ENCODE measurements at regions not wholly inside any gene's neighbourhood (a gene's known extent, or its start where the extent isn't known, plus 50 kb on each side); places are given as distances from the start of the nearest gene placed in this dataset.
"Not testable (repeated sequence)": the region's sequence is repeated elsewhere in the genome, so short reads cannot be mapped to it uniquely, and the experiment has no call there.

GRCh38 chr14:71405676-71406075 lies 498.4 kb downstream of the PCNX1 start:
- no peak for DNase-seq

GRCh38 chr14:71408362-71409030 lies 501.2 kb downstream of the PCNX1 start:
- no peak for DNase-seq

GRCh38 chr14:71410578-71411284 lies 503.5 kb downstream of the PCNX1 start:
- no peak for DNase-seq

- no peak for DNase-seq
Measured at GRCh38 chr14:71411285-71411595, 504.0 kb downstream of the PCNX1 start.

GRCh38 chr14:71411738-71412137 lies 504.5 kb downstream of the PCNX1 start:
- DNase-seq = no peak

GRCh38 chr14:71414631-71415403 lies 507.6 kb downstream of the PCNX1 start:
- DNase-seq = no peak

GRCh38 chr14:71415404-71415690 lies 508.1 kb downstream of the PCNX1 start:
- DNase-seq = no peak

GRCh38 chr14:71416392-71416791 lies 509.1 kb downstream of the PCNX1 start:
- DNase-seq = no peak

GRCh38 chr14:71418532-71419245 lies 511.4 kb downstream of the PCNX1 start:
- DNase-seq = no peak

- no peak for DNase-seq
Measured at GRCh38 chr14:71423481-71423880, 508.7 kb upstream of the RGS6 start.

GRCh38 chr14:71424941-71425340 lies 507.3 kb upstream of the RGS6 start:
- no peak for DNase-seq

- no peak for DNase-seq
Measured at GRCh38 chr14:71426001-71426400, 506.2 kb upstream of the RGS6 start.

- no peak for DNase-seq
Measured at GRCh38 chr14:71429902-71430301, 502.3 kb upstream of the RGS6 start.

GRCh38 chr14:71430321-71430677 lies 501.9 kb upstream of the RGS6 start:
- DNase-seq = no peak

GRCh38 chr14:71430678-71431376 lies 501.4 kb upstream of the RGS6 start:
- DNase-seq = no peak

- DNase-seq = no peak
Measured at GRCh38 chr14:71432334-71433110, 499.7 kb upstream of the RGS6 start.

- no peak for DNase-seq
Measured at GRCh38 chr14:71433303-71433702, 498.9 kb upstream of the RGS6 start.

GRCh38 chr14:71435641-71436040 lies 496.6 kb upstream of the RGS6 start:
- DNase-seq = not testable (repeated sequence)

GRCh38 chr14:71437870-71438269 lies 494.4 kb upstream of the RGS6 start:
- no peak for DNase-seq

- no peak for DNase-seq
Measured at GRCh38 chr14:71438684-71439083, 493.5 kb upstream of the RGS6 start.

GRCh38 chr14:71441126-71441525 lies 491.1 kb upstream of the RGS6 start:
- DNase-seq = no peak
